ENCODE measurements at regions not wholly inside any gene's neighbourhood (a gene's known extent, or its start where the extent isn't known, plus 50 kb on each side); places are given as distances from the start of the nearest gene placed in this dataset.

GRCh38 chr7:33720870-33721269, 184.5 kb upstream of the BMPER start:
- Histone ChIP-seq H3K9me3 (ENCODE audit: control insufficient read depth, low read depth, low read length) (no peaks in the 10 kb centered on the region), H3K36me3 (ENCODE audit: control insufficient read depth in 2 of 2, extremely low read depth in 1 of 2, insufficient read depth in 2 of 2, low read length in 2 of 2) (no peaks in the 10 kb centered on the region), H3K4me1 (ENCODE audit: control insufficient read depth, extremely low read depth, insufficient read depth, low read length) (peaks cover 6% of the 10 kb centered on the region), H3K9me1 (ENCODE audit: control insufficient read depth, extremely low read depth, insufficient read depth, low read length) (no peaks in the 10 kb centered on the region), H4K20me1 (ENCODE audit: control insufficient read depth, extremely low read depth, insufficient read depth, low read length) (no peaks in the 10 kb centered on the region), H3K9ac (ENCODE audit: control insufficient read depth, extremely low read depth, insufficient read depth, low read length) (no peak overlapping the region), H3K4me2 (ENCODE audit: control insufficient read depth, extremely low read depth, insufficient read depth, low read depth, low read length) (no peak overlapping the region), H3K27me3 (ENCODE audit: control insufficient read depth, extremely low read depth, insufficient read depth, low read length) (no peaks in the 10 kb centered on the region), H3K79me2 (ENCODE audit: control insufficient read depth, insufficient read depth, low read length) (no peaks in the 10 kb centered on the region), H3K27ac (ENCODE audit: control insufficient read depth, insufficient read depth, low read length) (no peak overlapping the region), H3K4me3 (ENCODE audit: control insufficient read depth in 2 of 3, extremely low read depth in 1 of 3, insufficient read depth in 2 of 3, low read depth in 1 of 3, low read length in 3 of 3) (no peak overlapping the region), H2AFZ (ENCODE audit: control insufficient read depth, low read length) (no peak overlapping the region)
- no peak for DNase-seq (ENCODE audit: low read depth, low spot score)
- FAIRE-seq = no peak
- dilution Hi-C loops (cut with MboI; ENCODE audit: extremely low pct_ligation_motif_present, low sequenced_read_pairs) = no loop called here
- no peak for TF ChIP-seq EZH2 (IDR thresholded peaks at IDR 0.05; ENCODE audit: low read length)
- no peak for TF ChIP-seq CTCF (optimal IDR thresholded peaks at IDR 0.05 in 1 of 3, IDR thresholded peaks at IDR 0.05 in 1 of 3, conservative IDR thresholded peaks at IDR 0.05 in 1 of 3; ENCODE audit: extremely low read depth in 1 of 3, insufficient read depth in 2 of 3, low read length in 3 of 3)

- Histone ChIP-seq H2AFZ (ENCODE audit: control insufficient read depth, low read length) (no peak overlapping the region), H4K20me1 (ENCODE audit: control insufficient read depth, extremely low read depth, insufficient read depth, low read length) (no peaks in the 10 kb centered on the region), H3K27ac (ENCODE audit: control insufficient read depth, insufficient read depth, low read length) (no peak overlapping the region), H3K27me3 (ENCODE audit: control insufficient read depth, extremely low read depth, insufficient read depth, low read length) (no peaks in the 10 kb centered on the region), H3K4me3 (ENCODE audit: control insufficient read depth in 2 of 3, extremely low read depth in 1 of 3, insufficient read depth in 2 of 3, low read depth in 1 of 3, low read length in 3 of 3) (no peak overlapping the region), H3K9ac (ENCODE audit: control insufficient read depth, extremely low read depth, insufficient read depth, low read length) (no peak overlapping the region), H3K4me1 (ENCODE audit: control insufficient read depth, extremely low read depth, insufficient read depth, low read length) (peaks cover 6% of the 10 kb centered on the region), H3K9me1 (ENCODE audit: control insufficient read depth, extremely low read depth, insufficient read depth, low read length) (no peaks in the 10 kb centered on the region), H3K4me2 (ENCODE audit: control insufficient read depth, extremely low read depth, insufficient read depth, low read depth, low read length) (no peak overlapping the region), H3K9me3 (ENCODE audit: control insufficient read depth, low read depth, low read length) (no peaks in the 10 kb centered on the region), H3K36me3 (ENCODE audit: control insufficient read depth in 2 of 2, extremely low read depth in 1 of 2, insufficient read depth in 2 of 2, low read length in 2 of 2) (no peaks in the 10 kb centered on the region), H3K79me2 (ENCODE audit: control insufficient read depth, insufficient read depth, low read length) (no peaks in the 10 kb centered on the region)
- dilution Hi-C loops (cut with MboI; ENCODE audit: extremely low pct_ligation_motif_present, low sequenced_read_pairs) = no loop called here
- DNase-seq (ENCODE audit: low read depth, low spot score) (no peak), FAIRE-seq (no peak)
- TF ChIP-seq EZH2 (IDR thresholded peaks at IDR 0.05; ENCODE audit: low read length) (no peak), CTCF (optimal IDR thresholded peaks at IDR 0.05 in 1 of 3, IDR thresholded peaks at IDR 0.05 in 1 of 3, conservative IDR thresholded peaks at IDR 0.05 in 1 of 3; ENCODE audit: extremely low read depth in 1 of 3, insufficient read depth in 2 of 3, low read length in 3 of 3) (no peak)
Observed at GRCh38 chr7:33721895-33722294, 183.4 kb upstream of the BMPER start.

Data from keratinocyte (primary cell).